Trophoblast cell (in vitro differentiated cells and primary cell): ENCODE measurements at regions not wholly inside any gene's neighbourhood (a gene's known extent, or its start where the extent isn't known, plus 50 kb on each side); places are given as distances from the start of the nearest gene placed in this dataset.

ENCODE experiments used
- DNase-seq, 2 donors: peaks; one replicate each; pipeline ENCODE4 v3.0.0-alpha.2; 2016
- H2AFZ ChIP-seq: 2 replicates; pipeline ENCODE4 v1.6.1; 2013; ENCODE audit warnings: low read length, moderate library complexity, mild to moderate bottlenecking; ENCODE audit not compliant: insufficient read depth, poor library complexity
- H2AK5ac ChIP-seq: 2 replicates; pipeline ENCODE4 v1.6.1; 2013; ENCODE audit warnings: mild to moderate bottlenecking, low read length
- H2BK120ac ChIP-seq: 2 replicates; pipeline ENCODE4 v1.6.1; 2013; ENCODE audit warnings: low read length, mild to moderate bottlenecking, moderate library complexity; ENCODE audit not compliant: insufficient read depth, poor library complexity
- H2BK12ac ChIP-seq: 2 replicates; pipeline ENCODE4 v1.6.1; 2013; ENCODE audit warnings: mild to moderate bottlenecking, low read length, moderate library complexity
- H2BK5ac ChIP-seq: 2 replicates; pipeline ENCODE4 v1.6.1; 2013; ENCODE audit warnings: low read length, low read depth, moderate library complexity, mild to moderate bottlenecking; ENCODE audit not compliant: poor library complexity
- H3K14ac ChIP-seq: 2 replicates; pipeline ENCODE4 v1.6.1; 2013; ENCODE audit warnings: mild to moderate bottlenecking, low read length
- H3K18ac ChIP-seq: 2 replicates; pipeline ENCODE4 v1.6.1; 2013; ENCODE audit warnings: mild to moderate bottlenecking, low read length
- H3K23ac ChIP-seq: 2 replicates; pipeline ENCODE4 v1.6.1; 2013; ENCODE audit warnings: low read length
- H3K27ac ChIP-seq: 2 replicates; pipeline ENCODE4 v1.5.1; 2013; ENCODE audit warnings: low read depth, mild to moderate bottlenecking, inconsistent platforms, low read length, moderate library complexity
- H3K27me3 ChIP-seq: 2 replicates; pipeline ENCODE4 v1.6.1; 2013; ENCODE audit warnings: inconsistent platforms, mild to moderate bottlenecking, low read length, moderate library complexity; ENCODE audit not compliant: insufficient read depth
- H3K36me3 ChIP-seq, 2 experiments: 1 replicate in 1 of 2; 2 replicates in 1 of 2; pipeline ENCODE4 v1.6.1; 2013; ENCODE audit warnings: low read length in 2 of 2, mild to moderate bottlenecking in 2 of 2, moderate library complexity in 1 of 2; ENCODE audit not compliant: insufficient read depth in 2 of 2, control insufficient read depth in 1 of 2
- H3K4ac ChIP-seq: 2 replicates; pipeline ENCODE4 v1.6.1; 2013; ENCODE audit warnings: low read depth, mild to moderate bottlenecking, low read length, moderate library complexity
- H3K4me1 ChIP-seq, 2 experiments: 1 replicate in 1 of 2; 2 replicates in 1 of 2; pipeline ENCODE4 v1.6.1; 2013; ENCODE audit warnings: low read length in 2 of 2, mild to moderate bottlenecking in 2 of 2, moderate library complexity in 1 of 2; ENCODE audit not compliant: insufficient read depth in 2 of 2, control insufficient read depth in 1 of 2
- H3K4me2 ChIP-seq: 2 replicates; pipeline ENCODE4 v1.6.1; 2013; ENCODE audit warnings: inconsistent platforms, mild to moderate bottlenecking, low read length, moderate library complexity
- H3K4me3 ChIP-seq: 2 replicates; pipeline ENCODE4 v1.5.1; 2013; ENCODE audit warnings: mild to moderate bottlenecking, low read depth, low read length, inconsistent platforms
- H3K79me1 ChIP-seq: one replicate; pipeline ENCODE4 v1.6.1; 2013; ENCODE audit warnings: low read length
- H3K79me2 ChIP-seq: 2 replicates; pipeline ENCODE4 v1.6.1; 2013; ENCODE audit warnings: low read length, mild to moderate bottlenecking; ENCODE audit not compliant: control insufficient read depth, insufficient read depth, poor library complexity
- H3K9ac ChIP-seq: 2 replicates; pipeline ENCODE4 v1.6.1; 2013; ENCODE audit warnings: mild to moderate bottlenecking, low read length
- H3K9me3 ChIP-seq: 2 replicates; pipeline ENCODE4 v1.6.1; 2013; ENCODE audit warnings: low read depth, mild to moderate bottlenecking, control low read depth, inconsistent platforms, low read length; ENCODE audit not compliant: insufficient read depth
- H4K12ac ChIP-seq: 2 replicates; pipeline ENCODE4 v1.6.1; 2013; ENCODE audit warnings: low read depth, mild to moderate bottlenecking, low read length, moderate library complexity
- H4K8ac ChIP-seq: 2 replicates; pipeline ENCODE4 v1.6.1; 2013; ENCODE audit warnings: low read depth, mild to moderate bottlenecking, low read length, moderate library complexity
- H4K91ac ChIP-seq: one replicate; pipeline ENCODE4 v1.6.1; 2013; ENCODE audit warnings: low read depth, mild to moderate bottlenecking, low read length, moderate library complexity
- WGBS: extraction: QIAGEN DNeasy Blood & Tissue Kit; methylation state at CpG from one replicate; pipeline ENCODE4 v1.1.7; 2013; ENCODE audit warnings: missing lambda C conversion rate; ENCODE audit not compliant: insufficient read length, insufficient coverage; ENCODE audit errors: extremely low coverage; 5-methylcytosine and 5-hydroxymethylcytosine counted together

DNA sequence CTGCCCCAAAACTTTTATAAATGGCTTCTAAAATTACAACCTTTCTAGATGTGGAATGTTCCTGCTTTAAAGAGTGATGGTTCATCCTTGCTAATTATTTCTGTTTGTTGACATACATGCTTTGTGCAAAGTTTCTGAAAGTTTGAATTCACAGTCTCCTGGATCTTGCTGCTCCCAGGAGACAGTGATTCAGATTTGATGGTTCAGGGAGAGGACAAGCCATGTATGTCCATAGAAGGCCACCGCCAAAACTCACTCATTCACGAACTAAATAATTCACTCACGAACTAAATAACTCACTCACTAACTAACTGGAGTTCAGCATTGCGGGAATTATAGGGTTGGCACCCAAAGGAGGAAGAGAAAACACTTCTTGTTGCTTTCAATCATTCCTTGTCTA, 416.5 kb upstream of the ZEB2 start:
- no peak overlapping the region for H3K27ac ChIP-seq
- H3K4me3 ChIP-seq, result no peak overlapping the region
- H3K27me3 ChIP-seq, result no peaks in the 10 kb centered on the region
- peaks cover 2% of the 10 kb centered on the region for H3K79me1 ChIP-seq
- no peak overlapping the region for H2BK12ac ChIP-seq
- 100% methylated on average over 2 of the region's 4 CpGs for WGBS
- no peak overlapping the region for H2BK5ac ChIP-seq
- no peak overlapping the region for H4K91ac ChIP-seq
- H2BK120ac ChIP-seq, result no peak overlapping the region
- no peak overlapping the region for H3K9ac ChIP-seq
- H2AK5ac ChIP-seq, result no peak overlapping the region
- H4K12ac ChIP-seq, result no peak overlapping the region
- no peaks in the 10 kb centered on the region for H3K36me3 ChIP-seq
- no peaks in the 10 kb centered on the region for H3K4me1 ChIP-seq
- no peak overlapping the region for H3K4me2 ChIP-seq
- no peak overlapping the region for H3K23ac ChIP-seq
- no peak overlapping the region for H3K14ac ChIP-seq
- no peak overlapping the region for H3K4ac ChIP-seq
- no peak for DNase-seq
- no peak overlapping the region for H3K18ac ChIP-seq
- H2AFZ ChIP-seq, result no peak overlapping the region
- no peaks in the 10 kb centered on the region for H3K9me3 ChIP-seq
- H3K79me2 ChIP-seq, result no peaks in the 10 kb centered on the region
- no peak overlapping the region for H4K8ac ChIP-seq

DNA sequence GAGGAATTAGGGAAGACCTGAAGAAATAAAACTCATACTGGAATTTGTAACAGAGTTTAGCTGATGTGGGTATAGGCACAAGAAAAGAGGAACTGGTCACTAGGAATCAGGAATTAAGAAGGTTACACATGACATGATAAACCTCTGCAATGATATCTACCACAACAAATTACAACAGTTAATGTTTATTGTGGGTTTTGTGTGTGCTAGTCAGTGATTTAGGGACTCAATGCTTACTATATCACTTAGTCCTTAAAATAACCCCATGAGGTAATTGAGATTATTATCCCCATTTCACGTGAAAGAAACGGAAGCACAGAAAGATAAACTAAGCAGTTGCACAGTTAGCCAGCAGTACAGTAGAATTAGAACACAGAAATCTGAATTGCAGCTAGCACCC, 415.8 kb upstream of the ZEB2 start:
- no CpG with 5 or more reads among the region's 2 CpGs for WGBS
- no peak overlapping the region for H3K4me3 ChIP-seq
- no peak overlapping the region for H3K23ac ChIP-seq
- H3K4ac ChIP-seq, result no peak overlapping the region
- H3K27me3 ChIP-seq, result no peaks in the 10 kb centered on the region
- no peaks in the 10 kb centered on the region for H3K4me1 ChIP-seq
- H3K36me3 ChIP-seq, result no peaks in the 10 kb centered on the region
- no peak overlapping the region for H2BK120ac ChIP-seq
- no peak overlapping the region for H3K4me2 ChIP-seq
- H3K79me2 ChIP-seq, result no peaks in the 10 kb centered on the region
- no peak overlapping the region for H3K27ac ChIP-seq
- no peak overlapping the region for H2BK5ac ChIP-seq
- no peak overlapping the region for H4K91ac ChIP-seq
- no peak overlapping the region for H4K8ac ChIP-seq
- no peak overlapping the region for H4K12ac ChIP-seq
- DNase-seq, result no peak
- H3K79me1 ChIP-seq, result peaks cover 2% of the 10 kb centered on the region
- no peak overlapping the region for H2BK12ac ChIP-seq
- H3K9me3 ChIP-seq, result no peaks in the 10 kb centered on the region
- H3K9ac ChIP-seq, result no peak overlapping the region
- H3K18ac ChIP-seq, result no peak overlapping the region
- H2AK5ac ChIP-seq, result no peak overlapping the region
- no peak overlapping the region for H3K14ac ChIP-seq
- H2AFZ ChIP-seq, result no peak overlapping the region

DNA sequence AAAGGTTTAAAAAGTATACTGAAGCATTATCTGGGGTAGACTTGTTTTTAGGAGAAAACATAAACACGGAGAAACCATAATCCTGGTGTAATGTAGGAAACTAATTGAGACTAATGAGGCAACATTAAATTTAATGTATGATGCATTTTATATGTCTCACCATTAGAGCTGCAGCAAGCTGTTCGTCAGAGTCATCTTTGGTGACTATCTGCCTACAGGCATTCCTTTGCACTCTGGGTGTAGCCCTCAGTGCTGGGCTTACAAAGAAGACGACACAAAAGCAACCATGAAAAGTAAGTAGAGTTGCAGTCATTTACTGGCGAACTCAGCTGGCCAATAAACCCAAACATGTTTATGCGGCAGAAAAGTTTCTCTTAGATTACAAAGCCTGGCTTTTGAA, 415.3 kb upstream of the ZEB2 start:
- Histone ChIP-seq H2BK12ac (no peak overlapping the region), H3K14ac (no peak overlapping the region), H4K8ac (no peak overlapping the region), H2AK5ac (no peak overlapping the region), H2BK120ac (no peak overlapping the region), H3K9me3 (no peaks in the 10 kb centered on the region), H3K36me3 (no peaks in the 10 kb centered on the region), H3K23ac (no peak overlapping the region), H4K91ac (no peak overlapping the region), H3K79me2 (no peaks in the 10 kb centered on the region), H3K4me1 (no peaks in the 10 kb centered on the region), H3K4me3 (no peak overlapping the region), H3K4me2 (no peak overlapping the region), H3K27ac (no peak overlapping the region), H2AFZ (no peak overlapping the region), H4K12ac (no peak overlapping the region), H3K4ac (no peak overlapping the region), H3K9ac (no peak overlapping the region), H2BK5ac (no peak overlapping the region), H3K79me1 (peaks cover 2% of the 10 kb centered on the region), H3K27me3 (no peaks in the 10 kb centered on the region), H3K18ac (no peak overlapping the region)
- DNase-seq, result no peak
- WGBS, result no CpG with 5 or more reads among the region's 5 CpGs

DNA sequence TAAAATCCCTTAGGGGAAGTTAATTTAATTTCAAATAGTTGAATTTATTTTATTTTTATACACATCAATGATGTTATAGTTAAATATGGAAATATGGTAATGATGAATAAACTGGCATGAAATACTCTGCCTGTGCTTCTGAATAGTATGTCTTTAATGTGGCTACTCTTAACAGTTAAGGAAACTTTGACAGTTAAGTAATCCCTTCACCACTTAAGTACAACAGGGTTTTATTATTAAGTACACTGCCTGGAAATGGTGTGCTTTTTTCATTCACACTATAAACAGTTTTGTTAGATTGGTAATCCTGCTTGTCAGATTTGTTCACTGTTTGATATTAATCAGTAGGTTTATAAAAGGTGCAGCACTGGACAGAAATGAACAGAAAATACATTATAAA, 412.0 kb upstream of the ZEB2 start:
- no peak overlapping the region for H4K12ac ChIP-seq
- H2BK12ac ChIP-seq, result no peak overlapping the region
- no peak overlapping the region for H3K14ac ChIP-seq
- DNase-seq, result no peak
- H3K9ac ChIP-seq, result no peak overlapping the region
- no peak overlapping the region for H3K4me2 ChIP-seq
- no peak overlapping the region for H2AFZ ChIP-seq
- H3K23ac ChIP-seq, result no peak overlapping the region
- no peak overlapping the region for H4K91ac ChIP-seq
- no peak overlapping the region for H3K4me3 ChIP-seq
- H4K8ac ChIP-seq, result no peak overlapping the region
- H3K18ac ChIP-seq, result no peak overlapping the region
- no peaks in the 10 kb centered on the region for H3K79me2 ChIP-seq
- no peak overlapping the region for H3K4ac ChIP-seq
- no peaks in the 10 kb centered on the region for H3K4me1 ChIP-seq
- no peaks in the 10 kb centered on the region for H3K79me1 ChIP-seq
- no peak overlapping the region for H2BK120ac ChIP-seq
- H3K27ac ChIP-seq, result no peak overlapping the region
- no peak overlapping the region for H2BK5ac ChIP-seq
- no peaks in the 10 kb centered on the region for H3K9me3 ChIP-seq
- H3K36me3 ChIP-seq, result no peaks in the 10 kb centered on the region
- H3K27me3 ChIP-seq, result no peaks in the 10 kb centered on the region
- no peak overlapping the region for H2AK5ac ChIP-seq

DNA sequence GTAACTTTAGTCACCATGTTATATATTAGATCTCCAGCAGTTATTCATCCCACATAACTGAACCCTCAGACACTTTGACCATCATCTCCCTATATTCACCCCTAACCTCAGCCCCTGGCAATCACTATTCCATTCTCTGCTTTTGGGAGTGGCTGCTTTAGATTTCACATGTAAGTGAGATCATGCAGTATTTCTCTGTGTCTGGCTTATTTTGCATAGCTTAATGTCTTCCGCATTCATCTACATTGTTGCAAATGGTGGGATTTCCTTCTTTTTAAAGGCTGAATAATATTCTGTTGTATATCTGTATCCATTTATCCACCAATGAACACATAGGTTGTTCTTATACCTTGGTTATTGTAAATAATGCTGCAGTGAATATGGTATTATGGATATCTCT, 411.6 kb upstream of the ZEB2 start:
- Histone ChIP-seq H2BK120ac (no peak overlapping the region), H3K79me2 (no peaks in the 10 kb centered on the region), H2AK5ac (no peak overlapping the region), H3K4me2 (no peak overlapping the region), H3K4me1 (no peaks in the 10 kb centered on the region), H2BK5ac (no peak overlapping the region), H2AFZ (no peak overlapping the region), H3K4me3 (no peak overlapping the region), H3K27ac (no peak overlapping the region), H2BK12ac (no peak overlapping the region), H3K14ac (no peak overlapping the region), H3K9ac (no peak overlapping the region), H3K4ac (no peak overlapping the region), H3K79me1 (no peaks in the 10 kb centered on the region), H3K23ac (no peak overlapping the region), H3K36me3 (no peaks in the 10 kb centered on the region), H4K12ac (no peak overlapping the region), H4K91ac (no peak overlapping the region), H4K8ac (no peak overlapping the region), H3K9me3 (no peaks in the 10 kb centered on the region), H3K18ac (no peak overlapping the region), H3K27me3 (no peaks in the 10 kb centered on the region)
- no peak for DNase-seq
- no CpG with 5 or more reads among the region's 1 CpG for WGBS
